ENCODE measurements at regions not wholly inside any gene's neighbourhood (a gene's known extent, or its start where the extent isn't known, plus 50 kb on each side); places are given as distances from the start of the nearest gene placed in this dataset.

- no peak overlapping the region for H3K4me2 ChIP-seq (ENCODE audit: control insufficient read depth, extremely low read depth, insufficient read depth, low read depth, low read length)
- no peaks in the 10 kb centered on the region for H3K27me3 ChIP-seq (ENCODE audit: control insufficient read depth, extremely low read depth, insufficient read depth, low read length)
- dilution Hi-C loops (cut with MboI; ENCODE audit: extremely low pct_ligation_motif_present, low sequenced_read_pairs), result no loop called here
- H3K4me1 ChIP-seq (ENCODE audit: control insufficient read depth, extremely low read depth, insufficient read depth, low read length), result no peaks in the 10 kb centered on the region
- no peaks in the 10 kb centered on the region for H3K9me1 ChIP-seq (ENCODE audit: control insufficient read depth, extremely low read depth, insufficient read depth, low read length)
- H2AFZ ChIP-seq (ENCODE audit: control insufficient read depth, low read length), result no peak overlapping the region
- no peaks in the 10 kb centered on the region for H3K36me3 ChIP-seq (ENCODE audit: control insufficient read depth in 2 of 2, extremely low read depth in 1 of 2, insufficient read depth in 2 of 2, low read length in 2 of 2)
- TF ChIP-seq EZH2 (IDR thresholded peaks at IDR 0.05; ENCODE audit: low read length), result no peak
- no peak overlapping the region for H3K4me3 ChIP-seq (ENCODE audit: control insufficient read depth in 2 of 3, extremely low read depth in 1 of 3, insufficient read depth in 2 of 3, low read depth in 1 of 3, low read length in 3 of 3)
- DNase-seq (ENCODE audit: low read depth, low spot score), result no peak
- H3K27ac ChIP-seq (ENCODE audit: control insufficient read depth, insufficient read depth, low read length), result no peak overlapping the region
- FAIRE-seq, result no peak
- no peaks in the 10 kb centered on the region for H4K20me1 ChIP-seq (ENCODE audit: control insufficient read depth, extremely low read depth, insufficient read depth, low read length)
- H3K79me2 ChIP-seq (ENCODE audit: control insufficient read depth, insufficient read depth, low read length), result no peaks in the 10 kb centered on the region
- no peak overlapping the region for H3K9ac ChIP-seq (ENCODE audit: control insufficient read depth, extremely low read depth, insufficient read depth, low read length)
- H3K9me3 ChIP-seq (ENCODE audit: control insufficient read depth, low read depth, low read length), result no peaks in the 10 kb centered on the region
Observed at GRCh38 chr6:88502391-88502790, 336.2 kb upstream of the CNR1 start.

GRCh38 chr6:88499845-88500699 is 333.9 kb upstream of the CNR1 start:
- no peak overlapping the region for H3K4me3 ChIP-seq (ENCODE audit: control insufficient read depth in 2 of 3, extremely low read depth in 1 of 3, insufficient read depth in 2 of 3, low read depth in 1 of 3, low read length in 3 of 3)
- H3K4me1 ChIP-seq (ENCODE audit: control insufficient read depth, extremely low read depth, insufficient read depth, low read length), result no peaks in the 10 kb centered on the region
- no peaks in the 10 kb centered on the region for H3K9me1 ChIP-seq (ENCODE audit: control insufficient read depth, extremely low read depth, insufficient read depth, low read length)
- TF ChIP-seq, protein P1, sequence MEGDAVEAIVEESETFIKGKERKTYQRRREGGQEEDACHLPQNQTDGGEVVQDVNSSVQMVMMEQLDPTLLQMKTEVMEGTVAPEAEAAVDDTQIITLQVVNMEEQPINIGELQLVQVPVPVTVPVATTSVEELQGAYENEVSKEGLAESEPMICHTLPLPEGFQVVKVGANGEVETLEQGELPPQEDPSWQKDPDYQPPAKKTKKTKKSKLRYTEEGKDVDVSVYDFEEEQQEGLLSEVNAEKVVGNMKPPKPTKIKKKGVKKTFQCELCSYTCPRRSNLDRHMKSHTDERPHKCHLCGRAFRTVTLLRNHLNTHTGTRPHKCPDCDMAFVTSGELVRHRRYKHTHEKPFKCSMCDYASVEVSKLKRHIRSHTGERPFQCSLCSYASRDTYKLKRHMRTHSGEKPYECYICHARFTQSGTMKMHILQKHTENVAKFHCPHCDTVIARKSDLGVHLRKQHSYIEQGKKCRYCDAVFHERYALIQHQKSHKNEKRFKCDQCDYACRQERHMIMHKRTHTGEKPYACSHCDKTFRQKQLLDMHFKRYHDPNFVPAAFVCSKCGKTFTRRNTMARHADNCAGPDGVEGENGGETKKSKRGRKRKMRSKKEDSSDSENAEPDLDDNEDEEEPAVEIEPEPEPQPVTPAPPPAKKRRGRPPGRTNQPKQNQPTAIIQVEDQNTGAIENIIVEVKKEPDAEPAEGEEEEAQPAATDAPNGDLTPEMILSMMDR (optimal IDR thresholded peaks at IDR 0.05 in 1 of 3, IDR thresholded peaks at IDR 0.05 in 1 of 3, conservative IDR thresholded peaks at IDR 0.05 in 1 of 3; ENCODE audit: extremely low read depth in 1 of 3, insufficient read depth in 2 of 3, low read length in 3 of 3), result no peak
- TF ChIP-seq EZH2 (IDR thresholded peaks at IDR 0.05; ENCODE audit: low read length), result no peak
- H4K20me1 ChIP-seq (ENCODE audit: control insufficient read depth, extremely low read depth, insufficient read depth, low read length), result no peaks in the 10 kb centered on the region
- H3K9ac ChIP-seq (ENCODE audit: control insufficient read depth, extremely low read depth, insufficient read depth, low read length), result no peak overlapping the region
- dilution Hi-C loops (cut with MboI; ENCODE audit: extremely low pct_ligation_motif_present, low sequenced_read_pairs), result no loop called here
- no peak overlapping the region for H2AFZ ChIP-seq (ENCODE audit: control insufficient read depth, low read length)
- H3K27me3 ChIP-seq (ENCODE audit: control insufficient read depth, extremely low read depth, insufficient read depth, low read length), result no peaks in the 10 kb centered on the region
- H3K27ac ChIP-seq (ENCODE audit: control insufficient read depth, insufficient read depth, low read length), result no peak overlapping the region
- H3K79me2 ChIP-seq (ENCODE audit: control insufficient read depth, insufficient read depth, low read length), result no peaks in the 10 kb centered on the region
- no peaks in the 10 kb centered on the region for H3K36me3 ChIP-seq (ENCODE audit: control insufficient read depth in 2 of 2, extremely low read depth in 1 of 2, insufficient read depth in 2 of 2, low read length in 2 of 2)
- H3K4me2 ChIP-seq (ENCODE audit: control insufficient read depth, extremely low read depth, insufficient read depth, low read depth, low read length), result no peak overlapping the region
- DNase-seq (ENCODE audit: low read depth, low spot score), result no peak
- H3K9me3 ChIP-seq (ENCODE audit: control insufficient read depth, low read depth, low read length), result no peaks in the 10 kb centered on the region
- no peak for FAIRE-seq
